CD14-positive monocyte (primary cell): ENCODE measurements at regions not wholly inside any gene's neighbourhood (a gene's known extent, or its start where the extent isn't known, plus 50 kb on each side); places are given as distances from the start of the nearest gene placed in this dataset.

Source experiments
- DNase-seq, 3 donors: peaks; one replicate each; pipeline ENCODE4 v3.0.0-alpha.2; 2011 to 2022
- H2AFZ ChIP-seq: 2 replicates; pipeline ENCODE4 v1.6.0; 2012; ENCODE audit warnings: mild to moderate bottlenecking, low read depth, low read length, inconsistent platforms; ENCODE audit not compliant: insufficient read depth, poor library complexity, severe bottlenecking
- H3K27ac ChIP-seq, 2 donors: 1 replicate in 1 of 2; 2 replicates in 1 of 2; pipeline ENCODE4 v1.5.1; 2012 to 2013; ENCODE audit warnings: low read length in 2 of 2, control low read depth in 1 of 2, inconsistent platforms in 1 of 2, low read depth in 1 of 2, mild to moderate bottlenecking in 1 of 2
- H3K27me3 ChIP-seq, 2 donors: one replicate each; pipeline versions ENCODE4 v1.6.0 to v1.6.1; 2011 to 2013; ENCODE audit warnings: low read length in 2 of 2; ENCODE audit not compliant: control insufficient read depth in 2 of 2, insufficient read depth in 2 of 2
- H3K36me3 ChIP-seq, 2 donors: replicated peaks in 1 of 2; 1 replicate in 1 of 2; 2 replicates in 1 of 2; pipeline versions ENCODE4 v1.5.1 to v1.6.1; 2012 to 2013; ENCODE audit warnings: low read length in 2 of 2, control low read depth in 1 of 2, inconsistent platforms in 1 of 2, mild to moderate bottlenecking in 1 of 2; ENCODE audit not compliant: insufficient read depth in 2 of 2, control insufficient read depth in 1 of 2
- H3K4me1 ChIP-seq, 2 donors: 1 replicate in 1 of 2; 2 replicates in 1 of 2; pipeline versions ENCODE4 v1.5.1 to v1.6.1; 2012 to 2013; ENCODE audit warnings: low read length in 2 of 2, control low read depth in 1 of 2, inconsistent platforms in 1 of 2, mild to moderate bottlenecking in 1 of 2, moderate library complexity in 1 of 2; ENCODE audit not compliant: insufficient read depth in 2 of 2, control insufficient read depth in 1 of 2
- H3K4me2 ChIP-seq: replicated peaks from 2 replicates; pipeline ENCODE3; 2012; ENCODE audit warnings: low read length, moderate library complexity, mild to moderate bottlenecking; ENCODE audit not compliant: poor library complexity, severe bottlenecking; ENCODE audit errors: extremely low read depth
- H3K4me3 ChIP-seq, 3 experiments: fragments of 200-600 bp in 1 of 3; sonication (generic) in 1 of 3; replicated peaks in 1 of 3; 1 replicate in 2 of 3; 2 replicates in 1 of 3; pipeline ENCODE4 v1.5.1; 2011 to 2013; ENCODE audit warnings: low read length in 3 of 3, mild to moderate bottlenecking in 3 of 3, control low read depth in 2 of 3, low read depth in 2 of 3, inconsistent platforms in 1 of 3, moderate library complexity in 1 of 3
- H3K79me2 ChIP-seq: 2 replicates; pipeline ENCODE4 v1.6.0; 2012; ENCODE audit warnings: mild to moderate bottlenecking, control low read depth, inconsistent platforms, low read length, moderate library complexity; ENCODE audit not compliant: insufficient read depth
- H3K9ac ChIP-seq: 2 replicates; pipeline ENCODE4 v1.6.0; 2017; ENCODE audit warnings: low read length, mild to moderate bottlenecking; ENCODE audit not compliant: insufficient read depth, poor library complexity, severe bottlenecking
- H3K9me3 ChIP-seq, 2 donors: replicated peaks in 1 of 2; 1 replicate in 1 of 2; 2 replicates in 1 of 2; pipeline versions ENCODE4 v1.5.1 to v1.6.1; 2012 to 2013; ENCODE audit warnings: low read length in 2 of 2, control low read depth in 1 of 2; ENCODE audit not compliant: control insufficient read depth in 1 of 2, insufficient read depth in 1 of 2
- H4K20me1 ChIP-seq: 2 replicates; pipeline ENCODE4 v1.6.0; 2012; ENCODE audit warnings: mild to moderate bottlenecking, low read length, control low read depth, moderate library complexity; ENCODE audit not compliant: insufficient read depth
- H3K27ac Mint-ChIP-seq, 7 donors: one replicate each; pipeline ENCODE4 v1.8.0; 2020; ENCODE audit warnings: mild to moderate bottlenecking in 7 of 7, mixed read lengths in 7 of 7, moderate library complexity in 6 of 7, inconsistent platforms in 2 of 7
- H3K27me3 Mint-ChIP-seq, 3 donors: one replicate each; pipeline ENCODE4 v1.8.0; 2021 to 2022; ENCODE audit warnings: low read depth in 3 of 3, mild to moderate bottlenecking in 3 of 3, mixed read lengths in 3 of 3, moderate library complexity in 3 of 3, inconsistent platforms in 1 of 3
- H3K36me3 Mint-ChIP-seq, 2 donors: one replicate each; pipeline ENCODE4 v1.8.0; 2020; ENCODE audit warnings: mixed read lengths in 2 of 2, inconsistent platforms in 1 of 2, mild to moderate bottlenecking in 1 of 2
- H3K4me1 Mint-ChIP-seq: one replicate; pipeline ENCODE4 v1.8.0; 2020; ENCODE audit warnings: mild to moderate bottlenecking, mixed read lengths
- H3K4me3 Mint-ChIP-seq, 2 donors: one replicate each; pipeline ENCODE4 v1.8.0; 2020; ENCODE audit warnings: mild to moderate bottlenecking in 2 of 2, mixed read lengths in 2 of 2, moderate library complexity in 1 of 2
- H3K9me3 Mint-ChIP-seq, 7 donors: one replicate each; pipeline ENCODE4 v1.8.0; 2020 to 2022; ENCODE audit warnings: mixed read lengths in 7 of 7, mild to moderate bottlenecking in 6 of 7, moderate library complexity in 6 of 7, inconsistent platforms in 2 of 7
- CTCF ChIP-seq: fragments of 200-600 bp; IDR thresholded peaks from one replicate; pipeline ENCODE4 v1.8.0; 2022; ENCODE audit warnings: antibody characterized with exemption, mild to moderate bottlenecking
- WGBS: methylation state at CpG from one replicate; pipeline ENCODE4 v1.1.5; 2013; ENCODE audit warnings: missing lambda C conversion rate; ENCODE audit not compliant: insufficient coverage; 5-methylcytosine and 5-hydroxymethylcytosine counted together
- intact Hi-C, 2 donors: fragments of 100-400 bp; cut with micrococcal nuclease; formaldehyde crosslinking; loops; one replicate each; pipeline versions ENCODE4 v1.15.0 to v1.15.1; 2023

GRCh38 chr2:220575963-220576362, 948.5 kb downstream of the SLC4A3 start:
- no peak overlapping the region for H3K4me3 ChIP-seq

GRCh38 chr2:220579452-220579851, 952.0 kb downstream of the SLC4A3 start:
- H3K27me3 ChIP-seq, result no peaks in the 10 kb centered on the region

More at GRCh38 chr2:220575963-220576362, 948.5 kb downstream of the SLC4A3 start:
- no peak for DNase-seq
- Histone ChIP-seq H3K9ac (no peak overlapping the region), H3K4me1 (no peaks in the 10 kb centered on the region), H3K36me3 (no peaks in the 10 kb centered on the region), H3K27ac (no peak overlapping the region), H2AFZ (no peak overlapping the region), H3K4me2 (no peak overlapping the region), H4K20me1 (no peaks in the 10 kb centered on the region), H3K79me2 (no peaks in the 10 kb centered on the region), H3K27me3 (no peaks in the 10 kb centered on the region), H3K9me3 (no peaks in the 10 kb centered on the region)
- TF ChIP-seq CTCF, result no peak
- intact Hi-C loops, result no loop called here
- no peak overlapping the region for H3K27ac Mint-ChIP-seq
- no peak overlapping the region for H3K4me3 Mint-ChIP-seq
- peaks cover 0 to 7% (median 0%) of the 10 kb centered on the region in 7 donors for H3K9me3 Mint-ChIP-seq
- WGBS, result 57% methylated on average over 1 of the region's 1 CpG
- no peaks in the 10 kb centered on the region for H3K4me1 Mint-ChIP-seq
- H3K27me3 Mint-ChIP-seq, result peaks cover 0 to 4% (median 2%) of the 10 kb centered on the region in 3 donors
- no peaks in the 10 kb centered on the region for H3K36me3 Mint-ChIP-seq

More at GRCh38 chr2:220579452-220579851, 952.0 kb downstream of the SLC4A3 start:
- Histone ChIP-seq H4K20me1 (no peaks in the 10 kb centered on the region), H3K27ac (no peak overlapping the region), H3K9ac (no peak overlapping the region), H3K4me3 (no peak overlapping the region), H3K4me2 (no peak overlapping the region), H3K4me1 (no peaks in the 10 kb centered on the region), H3K9me3 (no peaks in the 10 kb centered on the region), H3K36me3 (no peaks in the 10 kb centered on the region), H2AFZ (no peak overlapping the region), H3K79me2 (no peaks in the 10 kb centered on the region)
- H3K27me3 Mint-ChIP-seq, result peaks cover 0 to 4% (median 2%) of the 10 kb centered on the region in 3 donors
- no peak for TF ChIP-seq CTCF
- intact Hi-C loops, result no loop called here
- no peak overlapping the region for H3K27ac Mint-ChIP-seq
- no CpG with 5 or more reads among the region's 2 CpGs for WGBS
- DNase-seq, result no peak
- peaks cover 0 to 6% (median 0%) of the 10 kb centered on the region in 7 donors for H3K9me3 Mint-ChIP-seq
- H3K4me1 Mint-ChIP-seq, result no peaks in the 10 kb centered on the region
- no peak overlapping the region for H3K4me3 Mint-ChIP-seq
- no peaks in the 10 kb centered on the region for H3K36me3 Mint-ChIP-seq
